ENCODE measurements at regions not wholly inside any gene's neighbourhood (a gene's known extent, or its start where the extent isn't known, plus 50 kb on each side); places are given as distances from the start of the nearest gene placed in this dataset.
A peak's percentile ranks its signal among the peaks of the same experiment; 100 is the strongest.

- no peak overlapping the region for H3K4me3 Mint-ChIP-seq
- peaks cover 0 to 3% (median 0%) of the 10 kb centered on the region in 4 donors for H3K4me1 Mint-ChIP-seq
- DNase-seq, result no peak
- H3K36me3 Mint-ChIP-seq, result no peaks in the 10 kb centered on the region
- POLR2A ChIA-PET, result no interaction called here
- no peak for ATAC-seq
- H3K27me3 Mint-ChIP-seq, result peaks cover 0 to 3% (median 0%) of the 10 kb centered on the region in 5 donors
- no peak overlapping the region for H3K27ac Mint-ChIP-seq
- no peaks in the 10 kb centered on the region for H3K9me3 Mint-ChIP-seq
These were observed 69.1 kb upstream of the PJA2 start for GRCh38 chr5:109478830-109479229.

DNA sequence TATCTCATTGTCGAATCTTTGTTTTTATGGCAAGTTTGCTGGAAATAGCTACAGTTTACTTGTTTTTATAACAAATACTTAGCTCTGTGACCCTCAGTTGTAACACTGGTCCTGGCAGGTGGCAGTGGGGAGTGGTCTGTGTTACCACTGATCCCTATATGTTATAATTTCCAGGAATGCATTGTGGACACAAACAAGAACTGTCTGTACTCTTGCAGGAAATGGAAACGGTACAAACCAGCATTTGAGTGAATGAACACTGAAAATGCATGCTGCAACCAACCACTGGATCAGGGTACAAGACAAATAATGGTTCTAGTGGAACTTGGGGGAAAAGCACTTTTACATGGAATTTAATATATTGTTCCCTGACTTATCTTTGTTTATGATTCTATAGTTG lies 66.5 kb upstream of the PJA2 start:
- POLR2A ChIA-PET, result interaction anchor here (0.7 kb wide), 1 partner anchor 1545 kb away, joined by 3 read pairs; no protein-coding TSS in a partner anchor
- no peak overlapping the region for H3K4me3 Mint-ChIP-seq
- DNase-seq (no peak), ATAC-seq (no peak)
- no peaks in the 10 kb centered on the region for H3K9me3 Mint-ChIP-seq
- H3K36me3 Mint-ChIP-seq, result no peaks in the 10 kb centered on the region
- peaks cover 0 to 7% (median 0%) of the 10 kb centered on the region in 5 donors for H3K27me3 Mint-ChIP-seq
- H3K27ac Mint-ChIP-seq, result no peak overlapping the region
- no peaks in the 10 kb centered on the region for H3K4me1 Mint-ChIP-seq

DNA sequence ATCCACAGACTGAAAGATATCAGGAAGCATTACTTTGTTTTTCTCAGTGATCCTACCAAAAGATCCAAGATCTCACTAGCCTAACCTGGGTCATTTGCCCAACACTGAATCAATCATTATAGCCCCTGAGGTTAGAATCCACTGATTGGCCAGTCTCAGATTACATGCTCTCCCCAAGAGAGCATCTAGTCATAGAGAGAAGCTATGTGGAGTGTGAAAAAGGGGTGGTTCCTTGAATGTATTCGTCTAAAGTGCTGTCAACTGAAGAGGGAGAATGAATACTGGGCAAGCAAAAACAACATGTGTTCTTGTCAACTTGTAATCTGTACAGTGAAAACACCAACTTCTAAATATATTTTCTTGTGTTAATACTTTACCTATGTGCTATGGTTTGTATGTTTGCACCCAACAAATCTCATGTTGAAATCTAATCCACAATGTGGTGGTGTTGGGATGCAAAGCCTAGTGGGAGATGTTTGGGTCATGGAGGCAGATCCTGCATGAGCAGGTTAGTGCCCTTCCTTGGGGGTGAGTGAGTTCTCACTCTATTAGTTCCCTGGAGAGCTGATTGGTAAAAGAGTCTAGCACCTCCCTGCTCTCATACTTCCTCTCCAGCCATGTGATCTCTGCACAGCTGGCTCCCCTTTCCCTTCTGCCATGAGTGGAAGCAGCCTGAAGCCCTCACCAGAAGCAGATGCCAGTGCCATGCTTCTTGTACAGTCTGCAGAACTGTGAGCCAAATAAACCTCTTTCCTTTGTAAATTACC lies 60.3 kb upstream of the PJA2 start:
- DNase-seq, result no peak
- no peaks in the 10 kb centered on the region for H3K36me3 Mint-ChIP-seq
- H3K4me1 Mint-ChIP-seq, result peaks cover 0 to 5% (median 0%) of the 10 kb centered on the region in 4 donors
- H3K27ac Mint-ChIP-seq, result peak overlapping the region in 1 of 10 donors; percentile 18
- no peak for ATAC-seq
- H3K4me3 Mint-ChIP-seq, result no peak overlapping the region
- peaks cover 0 to 4% (median 2%) of the 10 kb centered on the region in 5 donors for H3K27me3 Mint-ChIP-seq
- POLR2A ChIA-PET, result no interaction called here
- H3K9me3 Mint-ChIP-seq, result no peaks in the 10 kb centered on the region

- H3K27ac Mint-ChIP-seq, result no peak overlapping the region
- no peaks in the 10 kb centered on the region for H3K36me3 Mint-ChIP-seq
- ATAC-seq (peak; percentile 63 to 72), DNase-seq (peak; percentile 19 to 87 (median 52))
- H3K4me3 Mint-ChIP-seq, result no peak overlapping the region
- POLR2A ChIA-PET, result no interaction called here
- H3K4me1 Mint-ChIP-seq, result peaks cover 0 to 5% (median 0%) of the 10 kb centered on the region in 4 donors
- H3K9me3 Mint-ChIP-seq, result no peaks in the 10 kb centered on the region
- peaks cover 0 to 4% (median 2%) of the 10 kb centered on the region in 5 donors for H3K27me3 Mint-ChIP-seq
These were observed 59.1 kb upstream of the PJA2 start for GRCh38 chr5:109468737-109469420.

- no peak for ATAC-seq
- Mint-ChIP-seq H3K36me3 (no peaks in the 10 kb centered on the region), H3K27me3 (peaks cover 0 to 4% (median 2%) of the 10 kb centered on the region in 5 donors), H3K4me1 (peaks cover 0 to 5% (median 0%) of the 10 kb centered on the region in 4 donors), H3K27ac (no peak overlapping the region), H3K9me3 (no peaks in the 10 kb centered on the region), H3K4me3 (no peak overlapping the region)
- no peak for DNase-seq
- POLR2A ChIA-PET, result no interaction called here
These were observed 58.5 kb upstream of the PJA2 start for GRCh38 chr5:109468288-109468676.

DNA sequence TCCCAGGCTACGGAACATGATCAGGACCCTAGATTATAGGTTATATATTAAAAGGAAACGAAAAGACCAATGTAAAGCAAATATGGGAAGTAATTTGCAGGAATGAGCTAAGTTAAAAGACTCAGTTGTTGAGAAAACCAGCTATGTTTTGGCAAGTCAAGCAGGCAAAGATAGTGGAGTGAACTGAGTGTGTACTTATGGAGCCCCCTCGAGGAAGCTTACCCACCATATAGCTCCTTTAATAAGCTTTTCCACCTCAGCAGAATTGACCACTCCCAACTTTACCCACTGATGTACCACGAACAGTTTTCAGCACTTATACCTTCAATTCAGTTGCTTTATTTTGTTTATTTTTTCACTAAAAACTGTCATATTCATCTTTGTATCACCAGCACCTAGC lies 57.3 kb upstream of the PJA2 start:
- Mint-ChIP-seq H3K27ac (no peak overlapping the region), H3K4me3 (no peak overlapping the region), H3K36me3 (no peaks in the 10 kb centered on the region), H3K4me1 (peaks cover 0 to 5% (median 0%) of the 10 kb centered on the region in 4 donors), H3K27me3 (peaks cover 0 to 2% (median 0%) of the 10 kb centered on the region in 5 donors), H3K9me3 (no peaks in the 10 kb centered on the region)
- DNase-seq (no peak), ATAC-seq (no peak)
- POLR2A ChIA-PET, result no interaction called here
